ENCODE measurements at regions not wholly inside any gene's neighbourhood (a gene's known extent, or its start where the extent isn't known, plus 50 kb on each side); places are given as distances from the start of the nearest gene placed in this dataset.

DNA sequence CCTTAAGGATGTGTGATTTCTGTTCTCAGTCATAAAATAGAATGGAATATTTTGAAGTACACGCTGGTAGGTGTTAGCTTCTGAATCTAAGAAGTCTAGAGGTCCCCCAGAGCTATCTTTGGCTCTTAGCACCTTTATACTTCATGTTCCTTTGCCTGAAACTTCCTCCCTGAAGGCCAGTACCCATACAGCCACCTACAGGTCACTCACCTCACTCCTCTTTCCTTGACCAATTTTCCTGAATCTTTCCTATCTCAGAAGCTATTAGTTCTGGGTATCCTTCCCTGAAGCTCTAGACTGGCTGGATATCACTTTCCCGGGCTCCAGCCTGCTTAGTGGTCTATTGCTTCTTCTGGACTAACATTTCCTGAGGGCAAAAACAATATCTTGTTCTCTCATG is 93.4 kb upstream of the EDNRB start:
- no peak overlapping the region for H3K9ac ChIP-seq (ENCODE audit: low read length)
- no peaks in the 10 kb centered on the region for H3F3A ChIP-seq (ENCODE audit: insufficient read depth, low read length, poor library complexity, severe bottlenecking)
- H3K4me3 ChIP-seq (ENCODE audit: low read length) = no peak overlapping the region
- H3K4me2 ChIP-seq (ENCODE audit: low read length) = no peak overlapping the region
- no peaks in the 10 kb centered on the region for H3K36me3 ChIP-seq (ENCODE audit: insufficient read depth, low read length)
- H3K9me2 ChIP-seq (ENCODE audit: insufficient read depth, low read length) = no peaks in the 10 kb centered on the region
- no peak overlapping the region for H2AFZ ChIP-seq (ENCODE audit: low read depth, low read length)
- H3K9me3 ChIP-seq (ENCODE audit: low read length) = no peaks in the 10 kb centered on the region
- no peak overlapping the region for H3K27ac ChIP-seq (ENCODE audit: low read length)
- H4K20me1 ChIP-seq (ENCODE audit: insufficient read depth) = no peaks in the 10 kb centered on the region
- no peak for TF ChIP-seq MXI1 (conservative IDR thresholded peaks at IDR 0.05; ENCODE audit: poor library complexity, severe bottlenecking)
- no peak for TF ChIP-seq EZH2 (IDR thresholded peaks at IDR 0.05; ENCODE audit: borderline replicate concordance, insufficient read depth, low read length, poor library complexity, severe bottlenecking)
- TF ChIP-seq EP300 (conservative IDR thresholded peaks at IDR 0.05; ENCODE audit: poor library complexity, severe bottlenecking) = no peak
- TF ChIP-seq SMC3 (conservative IDR thresholded peaks at IDR 0.05; ENCODE audit: poor library complexity) = no peak
- TF ChIP-seq POLR2AphosphoS5 (IDR thresholded peaks at IDR 0.05) = no peak
- TF ChIP-seq, protein P1, sequence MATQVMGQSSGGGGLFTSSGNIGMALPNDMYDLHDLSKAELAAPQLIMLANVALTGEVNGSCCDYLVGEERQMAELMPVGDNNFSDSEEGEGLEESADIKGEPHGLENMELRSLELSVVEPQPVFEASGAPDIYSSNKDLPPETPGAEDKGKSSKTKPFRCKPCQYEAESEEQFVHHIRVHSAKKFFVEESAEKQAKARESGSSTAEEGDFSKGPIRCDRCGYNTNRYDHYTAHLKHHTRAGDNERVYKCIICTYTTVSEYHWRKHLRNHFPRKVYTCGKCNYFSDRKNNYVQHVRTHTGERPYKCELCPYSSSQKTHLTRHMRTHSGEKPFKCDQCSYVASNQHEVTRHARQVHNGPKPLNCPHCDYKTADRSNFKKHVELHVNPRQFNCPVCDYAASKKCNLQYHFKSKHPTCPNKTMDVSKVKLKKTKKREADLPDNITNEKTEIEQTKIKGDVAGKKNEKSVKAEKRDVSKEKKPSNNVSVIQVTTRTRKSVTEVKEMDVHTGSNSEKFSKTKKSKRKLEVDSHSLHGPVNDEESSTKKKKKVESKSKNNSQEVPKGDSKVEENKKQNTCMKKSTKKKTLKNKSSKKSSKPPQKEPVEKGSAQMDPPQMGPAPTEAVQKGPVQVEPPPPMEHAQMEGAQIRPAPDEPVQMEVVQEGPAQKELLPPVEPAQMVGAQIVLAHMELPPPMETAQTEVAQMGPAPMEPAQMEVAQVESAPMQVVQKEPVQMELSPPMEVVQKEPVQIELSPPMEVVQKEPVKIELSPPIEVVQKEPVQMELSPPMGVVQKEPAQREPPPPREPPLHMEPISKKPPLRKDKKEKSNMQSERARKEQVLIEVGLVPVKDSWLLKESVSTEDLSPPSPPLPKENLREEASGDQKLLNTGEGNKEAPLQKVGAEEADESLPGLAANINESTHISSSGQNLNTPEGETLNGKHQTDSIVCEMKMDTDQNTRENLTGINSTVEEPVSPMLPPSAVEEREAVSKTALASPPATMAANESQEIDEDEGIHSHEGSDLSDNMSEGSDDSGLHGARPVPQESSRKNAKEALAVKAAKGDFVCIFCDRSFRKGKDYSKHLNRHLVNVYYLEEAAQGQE (IDR thresholded peaks at IDR 0.05; ENCODE audit: borderline replicate concordance) = no peak
- TF ChIP-seq TAF1 (IDR thresholded peaks at IDR 0.05; ENCODE audit: low read depth) = no peak
- TF ChIP-seq CTCF (IDR thresholded peaks at IDR 0.05; ENCODE audit: poor library complexity, severe bottlenecking) = no peak
- no peak for TF ChIP-seq RAD21 (conservative IDR thresholded peaks at IDR 0.05)
- no peaks in the 10 kb centered on the region for H3K79me2 ChIP-seq (replicated peaks; ENCODE audit: insufficient read depth, low read length)
- no peaks in the 10 kb centered on the region for H3K27me3 ChIP-seq (ENCODE audit: insufficient read depth, low read depth, low read length)

DNA sequence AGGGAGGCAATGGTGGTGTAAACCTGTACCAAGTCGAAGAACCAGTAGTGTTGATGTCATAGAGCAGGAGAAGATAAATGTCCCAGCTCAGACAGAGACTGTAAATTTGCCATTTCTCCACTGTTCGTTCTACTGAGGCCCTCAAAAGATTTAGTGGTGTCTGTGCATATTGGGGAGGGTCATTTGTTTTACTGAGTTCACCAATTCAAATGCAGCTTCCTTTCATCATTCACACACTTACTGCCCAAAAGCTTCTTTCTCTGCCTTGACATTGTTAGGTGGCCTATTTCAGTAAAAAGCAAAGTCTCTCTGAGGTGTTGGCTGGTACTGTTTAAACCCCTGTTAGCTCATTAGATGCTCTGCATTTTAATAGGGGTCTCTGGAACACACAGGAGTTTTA is 86.2 kb upstream of the EDNRB start:
- H3K4me3 ChIP-seq (ENCODE audit: low read length) = no peak overlapping the region
- no peak overlapping the region for H2AFZ ChIP-seq (ENCODE audit: low read depth, low read length)
- no peaks in the 10 kb centered on the region for H3K27me3 ChIP-seq (ENCODE audit: insufficient read depth, low read depth, low read length)
- H3K27ac ChIP-seq (ENCODE audit: low read length) = no peak overlapping the region
- TF ChIP-seq RAD21 (conservative IDR thresholded peaks at IDR 0.05) (no peak), SMC3 (conservative IDR thresholded peaks at IDR 0.05; ENCODE audit: poor library complexity) (no peak), POLR2AphosphoS5 (IDR thresholded peaks at IDR 0.05) (no peak), MXI1 (conservative IDR thresholded peaks at IDR 0.05; ENCODE audit: poor library complexity, severe bottlenecking) (no peak), EP300 (conservative IDR thresholded peaks at IDR 0.05; ENCODE audit: poor library complexity, severe bottlenecking) (no peak), EZH2 (IDR thresholded peaks at IDR 0.05; ENCODE audit: borderline replicate concordance, insufficient read depth, low read length, poor library complexity, severe bottlenecking) (no peak), TAF1 (IDR thresholded peaks at IDR 0.05; ENCODE audit: low read depth) (no peak), CTCF (IDR thresholded peaks at IDR 0.05; ENCODE audit: poor library complexity, severe bottlenecking) (no peak)
- TF ChIP-seq, protein P1 (IDR thresholded peaks at IDR 0.05; ENCODE audit: borderline replicate concordance) = no peak
- H3F3A ChIP-seq (ENCODE audit: insufficient read depth, low read length, poor library complexity, severe bottlenecking) = no peaks in the 10 kb centered on the region
- no peaks in the 10 kb centered on the region for H3K9me3 ChIP-seq (ENCODE audit: low read length)
- H4K20me1 ChIP-seq (ENCODE audit: insufficient read depth) = no peaks in the 10 kb centered on the region
- H3K9me2 ChIP-seq (ENCODE audit: insufficient read depth, low read length) = no peaks in the 10 kb centered on the region
- H3K9ac ChIP-seq (ENCODE audit: low read length) = no peak overlapping the region
- H3K36me3 ChIP-seq (ENCODE audit: insufficient read depth, low read length) = no peaks in the 10 kb centered on the region
- H3K79me2 ChIP-seq (replicated peaks; ENCODE audit: insufficient read depth, low read length) = no peaks in the 10 kb centered on the region
- no peak overlapping the region for H3K4me2 ChIP-seq (ENCODE audit: low read length)

Measured in neural cell (in vitro differentiated cells).